ENCODE measurements at regions not wholly inside any gene's neighbourhood (a gene's known extent, or its start where the extent isn't known, plus 50 kb on each side); places are given as distances from the start of the nearest gene placed in this dataset.

DNA sequence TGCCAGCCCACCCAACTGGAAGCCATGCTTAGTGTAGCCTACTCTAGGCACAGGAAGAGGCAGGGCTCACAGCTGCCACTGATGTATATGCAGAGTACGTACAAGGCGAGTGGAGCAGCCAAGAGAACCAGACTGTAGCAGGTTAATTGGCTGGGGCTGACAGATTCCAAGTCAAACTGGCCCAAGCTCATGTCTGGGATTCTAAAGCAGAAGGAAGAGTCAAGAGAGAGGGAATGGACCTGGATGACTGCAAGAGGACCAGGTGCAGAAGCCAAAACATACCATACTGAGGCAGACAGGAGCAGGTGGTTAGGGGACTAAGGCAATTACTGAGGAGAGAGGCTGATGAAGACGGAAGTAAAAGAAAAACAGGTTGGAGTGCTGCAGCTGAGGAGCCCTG, 51.3 kb upstream of the LRRN2 start:
- peaks cover 5% of the 10 kb centered on the region for H3K4me1 Mint-ChIP-seq (ENCODE audit: low read depth, unreplicated experiment)
- no peak overlapping the region for H3K4me3 Mint-ChIP-seq (ENCODE audit: unreplicated experiment)
- TF ChIP-seq, protein P1, sequence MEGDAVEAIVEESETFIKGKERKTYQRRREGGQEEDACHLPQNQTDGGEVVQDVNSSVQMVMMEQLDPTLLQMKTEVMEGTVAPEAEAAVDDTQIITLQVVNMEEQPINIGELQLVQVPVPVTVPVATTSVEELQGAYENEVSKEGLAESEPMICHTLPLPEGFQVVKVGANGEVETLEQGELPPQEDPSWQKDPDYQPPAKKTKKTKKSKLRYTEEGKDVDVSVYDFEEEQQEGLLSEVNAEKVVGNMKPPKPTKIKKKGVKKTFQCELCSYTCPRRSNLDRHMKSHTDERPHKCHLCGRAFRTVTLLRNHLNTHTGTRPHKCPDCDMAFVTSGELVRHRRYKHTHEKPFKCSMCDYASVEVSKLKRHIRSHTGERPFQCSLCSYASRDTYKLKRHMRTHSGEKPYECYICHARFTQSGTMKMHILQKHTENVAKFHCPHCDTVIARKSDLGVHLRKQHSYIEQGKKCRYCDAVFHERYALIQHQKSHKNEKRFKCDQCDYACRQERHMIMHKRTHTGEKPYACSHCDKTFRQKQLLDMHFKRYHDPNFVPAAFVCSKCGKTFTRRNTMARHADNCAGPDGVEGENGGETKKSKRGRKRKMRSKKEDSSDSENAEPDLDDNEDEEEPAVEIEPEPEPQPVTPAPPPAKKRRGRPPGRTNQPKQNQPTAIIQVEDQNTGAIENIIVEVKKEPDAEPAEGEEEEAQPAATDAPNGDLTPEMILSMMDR (IDR thresholded peaks at IDR 0.05; ENCODE audit: partially characterized antibody, unreplicated experiment): no peak
- H3K27me3 Mint-ChIP-seq (ENCODE audit: unreplicated experiment): peaks cover 2% of the 10 kb centered on the region
- H3K27ac Mint-ChIP-seq (ENCODE audit: unreplicated experiment): no peak overlapping the region
- DNase-seq: no peak
- peaks cover 6% of the 10 kb centered on the region for H3K9me3 Mint-ChIP-seq (ENCODE audit: unreplicated experiment)
- H3K36me3 Mint-ChIP-seq (ENCODE audit: unreplicated experiment): peaks cover 8% of the 10 kb centered on the region

DNA sequence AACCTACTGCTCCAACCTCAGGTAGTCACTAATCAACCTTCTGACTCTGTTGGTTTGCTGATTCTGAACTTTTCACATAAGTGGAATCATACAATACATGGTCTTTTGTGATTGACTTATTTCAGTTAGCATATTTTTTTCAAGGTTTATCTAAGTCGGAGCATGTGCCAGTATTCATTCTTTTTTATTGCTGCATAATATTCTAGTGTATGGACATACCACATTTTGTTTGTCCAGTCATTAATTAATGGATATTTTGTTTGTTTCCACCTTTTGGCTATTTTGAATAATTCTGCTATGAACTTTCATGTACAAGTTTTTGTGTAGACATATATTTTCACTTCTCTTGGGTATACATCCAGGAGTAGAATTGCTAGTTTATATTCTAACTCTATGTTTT, 53.0 kb upstream of the LRRN2 start:
- Mint-ChIP-seq H3K9me3 (ENCODE audit: unreplicated experiment) (peaks cover 3% of the 10 kb centered on the region), H3K36me3 (ENCODE audit: unreplicated experiment) (peaks cover 10% of the 10 kb centered on the region), H3K4me3 (ENCODE audit: unreplicated experiment) (no peak overlapping the region), H3K27me3 (ENCODE audit: unreplicated experiment) (peaks cover 2% of the 10 kb centered on the region), H3K27ac (ENCODE audit: unreplicated experiment) (no peak overlapping the region), H3K4me1 (ENCODE audit: low read depth, unreplicated experiment) (peaks cover 2% of the 10 kb centered on the region)
- TF ChIP-seq, protein P1 (IDR thresholded peaks at IDR 0.05; ENCODE audit: partially characterized antibody, unreplicated experiment): no peak
- no peak for DNase-seq

DNA sequence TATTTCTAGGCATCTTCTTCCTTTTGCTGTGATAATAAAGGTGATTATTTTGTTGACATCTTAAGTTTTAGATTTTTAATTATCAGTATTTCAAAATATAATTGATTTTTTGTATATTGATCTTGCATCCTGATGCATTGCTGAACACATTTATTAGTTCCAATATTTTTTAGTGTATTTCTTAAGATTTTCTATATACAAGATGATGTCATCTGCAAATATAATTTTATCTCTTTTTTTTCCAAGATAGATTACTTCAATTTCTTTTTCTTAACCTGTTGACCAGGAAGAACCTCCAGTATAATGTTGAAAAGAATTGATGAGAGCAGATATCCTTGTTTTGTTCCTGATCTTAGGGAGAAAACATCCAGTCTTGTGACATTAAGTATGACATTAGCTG, 54.8 kb upstream of the LRRN2 start:
- no peak for DNase-seq
- H3K27me3 Mint-ChIP-seq (ENCODE audit: unreplicated experiment): peaks cover 6% of the 10 kb centered on the region
- H3K4me3 Mint-ChIP-seq (ENCODE audit: unreplicated experiment): no peak overlapping the region
- H3K4me1 Mint-ChIP-seq (ENCODE audit: low read depth, unreplicated experiment): peaks cover 7% of the 10 kb centered on the region
- TF ChIP-seq, protein P1 (IDR thresholded peaks at IDR 0.05; ENCODE audit: partially characterized antibody, unreplicated experiment): no peak
- H3K9me3 Mint-ChIP-seq (ENCODE audit: unreplicated experiment): peaks cover 8% of the 10 kb centered on the region
- H3K36me3 Mint-ChIP-seq (ENCODE audit: unreplicated experiment): peaks cover 12% of the 10 kb centered on the region
- no peak overlapping the region for H3K27ac Mint-ChIP-seq (ENCODE audit: unreplicated experiment)

DNA sequence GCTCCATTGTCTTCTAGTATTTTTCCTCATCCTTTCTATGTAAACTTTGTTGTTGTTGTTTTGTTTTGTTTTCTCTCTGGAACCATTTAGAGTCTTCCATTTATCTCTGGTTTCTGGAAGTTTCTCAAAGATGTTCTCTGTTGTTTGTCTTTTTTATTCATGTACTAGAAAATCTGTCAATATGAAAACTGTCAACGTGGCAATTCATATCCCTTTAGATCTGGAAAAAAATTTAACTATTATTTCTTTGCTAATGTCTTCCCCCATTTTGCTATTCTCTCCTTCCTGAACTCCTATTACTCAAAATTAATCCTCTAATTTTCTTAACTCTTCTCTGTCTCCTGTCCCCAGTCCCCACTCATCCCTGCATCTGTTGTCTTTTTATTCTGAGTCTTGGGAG, 55.9 kb upstream of the LRRN2 start:
- peaks cover 4% of the 10 kb centered on the region for H3K27me3 Mint-ChIP-seq (ENCODE audit: unreplicated experiment)
- H3K4me3 Mint-ChIP-seq (ENCODE audit: unreplicated experiment): no peak overlapping the region
- DNase-seq: no peak
- peaks cover 10% of the 10 kb centered on the region for H3K9me3 Mint-ChIP-seq (ENCODE audit: unreplicated experiment)
- peaks cover 12% of the 10 kb centered on the region for H3K36me3 Mint-ChIP-seq (ENCODE audit: unreplicated experiment)
- peaks cover 7% of the 10 kb centered on the region for H3K4me1 Mint-ChIP-seq (ENCODE audit: low read depth, unreplicated experiment)
- TF ChIP-seq, protein P1 (IDR thresholded peaks at IDR 0.05; ENCODE audit: partially characterized antibody, unreplicated experiment): no peak
- no peak overlapping the region for H3K27ac Mint-ChIP-seq (ENCODE audit: unreplicated experiment)

GRCh38 chr1:204742676-204743251, 57.2 kb upstream of the LRRN2 start:
- H3K4me3 Mint-ChIP-seq (ENCODE audit: unreplicated experiment): no peak overlapping the region
- no peak overlapping the region for H3K27ac Mint-ChIP-seq (ENCODE audit: unreplicated experiment)
- TF ChIP-seq, protein P1 (IDR thresholded peaks at IDR 0.05; ENCODE audit: partially characterized antibody, unreplicated experiment): no peak
- peaks cover 4% of the 10 kb centered on the region for H3K27me3 Mint-ChIP-seq (ENCODE audit: unreplicated experiment)
- peaks cover 5% of the 10 kb centered on the region for H3K4me1 Mint-ChIP-seq (ENCODE audit: low read depth, unreplicated experiment)
- H3K36me3 Mint-ChIP-seq (ENCODE audit: unreplicated experiment): peaks cover 12% of the 10 kb centered on the region
- H3K9me3 Mint-ChIP-seq (ENCODE audit: unreplicated experiment): peaks cover 10% of the 10 kb centered on the region
- no peak for DNase-seq

Data from glutamatergic neuron (in vitro differentiated cells).